ENCODE measurements at regions not wholly inside any gene's neighbourhood (a gene's known extent, or its start where the extent isn't known, plus 50 kb on each side); places are given as distances from the start of the nearest gene placed in this dataset.

DNA sequence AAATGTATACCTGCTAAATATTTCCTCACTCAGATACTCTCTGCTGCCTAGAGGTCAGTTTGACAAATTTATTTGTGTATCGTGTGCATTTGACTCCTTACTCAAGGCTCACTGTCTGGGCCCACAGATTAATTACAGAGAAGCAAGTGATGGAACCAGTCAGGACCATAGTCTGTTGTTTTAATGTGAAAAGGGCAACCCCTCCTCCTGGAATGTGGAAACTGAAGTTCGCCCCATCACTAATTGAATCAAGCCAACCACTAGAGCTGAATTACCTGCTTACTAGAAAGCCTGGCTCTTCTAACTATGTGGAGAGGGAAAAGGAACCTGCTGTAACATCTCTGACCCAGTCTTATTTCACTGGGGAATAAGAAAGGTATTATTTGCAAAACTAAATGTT, 199.9 kb upstream of the KRR1 start:
- intact Hi-C loops (cut with DNase I): no loop called here
- Histone ChIP-seq H3K27me3 (ENCODE audit: control insufficient read depth, insufficient read depth, low read length) (no peaks in the 10 kb centered on the region), H3K27ac (ENCODE audit: low read depth in 2 of 2, low read length in 2 of 2) (no peak overlapping the region), H3K9ac (ENCODE audit: low read length in 3 of 3) (no peak overlapping the region), H3K4me3 (ENCODE audit: low read length in 3 of 3) (no peak overlapping the region), H3K4me1 (ENCODE audit: control insufficient read depth in 2 of 3, insufficient read depth in 2 of 3, low read depth in 1 of 3, low read length in 3 of 3) (peaks cover 0 to 5% (median 0%) of the 10 kb centered on the region in 3 donors), H3K36me3 (ENCODE audit: control insufficient read depth in 2 of 3, insufficient read depth in 3 of 3, low read length in 3 of 3) (no peaks in the 10 kb centered on the region), H3K9me3 (ENCODE audit: control insufficient read depth in 2 of 3, insufficient read depth in 1 of 3, low read length in 3 of 3) (no peaks in the 10 kb centered on the region)
- FAIRE-seq: no peak
- peak in 3 of 5 donors; percentile 52 to 83 (median 78) for DNase-seq
- TF ChIP-seq, protein P1, sequence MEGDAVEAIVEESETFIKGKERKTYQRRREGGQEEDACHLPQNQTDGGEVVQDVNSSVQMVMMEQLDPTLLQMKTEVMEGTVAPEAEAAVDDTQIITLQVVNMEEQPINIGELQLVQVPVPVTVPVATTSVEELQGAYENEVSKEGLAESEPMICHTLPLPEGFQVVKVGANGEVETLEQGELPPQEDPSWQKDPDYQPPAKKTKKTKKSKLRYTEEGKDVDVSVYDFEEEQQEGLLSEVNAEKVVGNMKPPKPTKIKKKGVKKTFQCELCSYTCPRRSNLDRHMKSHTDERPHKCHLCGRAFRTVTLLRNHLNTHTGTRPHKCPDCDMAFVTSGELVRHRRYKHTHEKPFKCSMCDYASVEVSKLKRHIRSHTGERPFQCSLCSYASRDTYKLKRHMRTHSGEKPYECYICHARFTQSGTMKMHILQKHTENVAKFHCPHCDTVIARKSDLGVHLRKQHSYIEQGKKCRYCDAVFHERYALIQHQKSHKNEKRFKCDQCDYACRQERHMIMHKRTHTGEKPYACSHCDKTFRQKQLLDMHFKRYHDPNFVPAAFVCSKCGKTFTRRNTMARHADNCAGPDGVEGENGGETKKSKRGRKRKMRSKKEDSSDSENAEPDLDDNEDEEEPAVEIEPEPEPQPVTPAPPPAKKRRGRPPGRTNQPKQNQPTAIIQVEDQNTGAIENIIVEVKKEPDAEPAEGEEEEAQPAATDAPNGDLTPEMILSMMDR (IDR thresholded peaks at IDR 0.05; ENCODE audit: borderline replicate concordance, extremely low read depth, insufficient read depth): no peak

DNA sequence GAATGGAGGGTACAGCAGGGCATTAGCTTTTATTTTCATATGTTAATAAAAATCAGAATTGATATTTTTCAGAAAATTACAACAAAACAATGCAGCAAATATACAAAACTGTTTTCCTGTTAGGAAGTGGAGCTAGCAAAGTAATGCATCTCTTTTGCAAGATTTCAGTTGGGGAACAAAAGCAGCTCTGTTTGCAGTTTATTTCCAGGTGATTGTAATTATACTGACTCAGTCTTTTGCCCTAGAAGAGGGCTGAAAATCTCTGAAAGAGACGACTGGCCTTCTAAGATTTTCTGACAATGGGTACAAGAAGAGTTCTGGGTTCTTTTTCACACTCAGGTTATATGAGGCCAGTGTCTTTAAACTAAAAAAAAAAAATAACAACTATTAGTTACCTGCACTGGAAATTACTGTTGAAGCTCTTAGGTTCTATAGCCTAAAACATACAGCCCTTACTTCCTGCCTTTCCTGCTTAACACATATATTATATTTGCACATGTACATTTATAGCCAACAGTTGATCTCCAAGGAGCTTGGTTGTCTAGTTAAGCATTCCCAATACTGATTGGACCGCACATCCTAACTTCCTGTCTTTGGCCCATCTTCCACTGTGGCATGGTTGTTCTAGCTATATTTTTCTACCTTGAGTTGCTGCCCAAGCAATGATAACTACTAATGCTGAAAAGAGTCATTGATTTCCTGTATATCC, 199.1 kb upstream of the KRR1 start:
- FAIRE-seq: no peak
- intact Hi-C loops (cut with DNase I): no loop called here

DNA sequence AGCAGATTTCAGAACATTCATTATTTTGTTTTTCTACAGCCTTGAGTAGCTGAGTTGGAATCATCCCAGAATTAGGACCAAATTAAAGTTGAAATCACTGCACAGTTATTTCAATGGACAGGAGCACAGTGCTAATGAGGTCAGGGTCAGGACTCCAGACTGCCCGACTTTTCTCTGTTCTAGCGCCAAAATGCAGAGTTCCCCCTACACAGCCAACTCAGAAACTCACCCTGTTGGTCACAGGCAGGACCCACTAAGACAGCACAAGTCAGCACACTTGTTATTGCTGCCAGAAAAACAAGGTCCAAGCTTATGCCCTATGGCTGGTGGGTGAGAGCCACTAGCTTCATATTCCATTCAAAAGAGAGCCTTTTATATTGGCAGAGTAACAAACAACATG, 198.1 kb upstream of the KRR1 start:
- intact Hi-C loops (cut with DNase I): no loop called here
- no peaks in the 10 kb centered on the region for H3K36me3 ChIP-seq (ENCODE audit: control insufficient read depth in 2 of 3, insufficient read depth in 3 of 3, low read length in 3 of 3)
- H3K9ac ChIP-seq (ENCODE audit: low read length in 3 of 3): no peak overlapping the region
- DNase-seq (no peak), FAIRE-seq (no peak)
- H3K27ac ChIP-seq (ENCODE audit: low read depth in 2 of 2, low read length in 2 of 2): no peak overlapping the region
- no peaks in the 10 kb centered on the region for H3K9me3 ChIP-seq (ENCODE audit: control insufficient read depth in 2 of 3, insufficient read depth in 1 of 3, low read length in 3 of 3)
- no peaks in the 10 kb centered on the region for H3K27me3 ChIP-seq (ENCODE audit: control insufficient read depth, insufficient read depth, low read length)
- no peak overlapping the region for H3K4me3 ChIP-seq (ENCODE audit: low read length in 3 of 3)
- peaks cover 0 to 7% (median 4%) of the 10 kb centered on the region in 3 donors for H3K4me1 ChIP-seq (ENCODE audit: control insufficient read depth in 2 of 3, insufficient read depth in 2 of 3, low read depth in 1 of 3, low read length in 3 of 3)
- TF ChIP-seq, protein P1 (IDR thresholded peaks at IDR 0.05; ENCODE audit: borderline replicate concordance, extremely low read depth, insufficient read depth): no peak

More for the DNA sequence above, 199.1 kb upstream of the KRR1 start:
- TF ChIP-seq, protein P1 (IDR thresholded peaks at IDR 0.05; ENCODE audit: borderline replicate concordance, extremely low read depth, insufficient read depth): no peak
- no peak for DNase-seq
- no peaks in the 10 kb centered on the region for H3K9me3 ChIP-seq (ENCODE audit: control insufficient read depth in 2 of 3, insufficient read depth in 1 of 3, low read length in 3 of 3)
- H3K4me3 ChIP-seq (ENCODE audit: low read length in 3 of 3): no peak overlapping the region
- H3K4me1 ChIP-seq (ENCODE audit: control insufficient read depth in 2 of 3, insufficient read depth in 2 of 3, low read depth in 1 of 3, low read length in 3 of 3): peaks cover 0 to 7% (median 4%) of the 10 kb centered on the region in 3 donors
- no peaks in the 10 kb centered on the region for H3K27me3 ChIP-seq (ENCODE audit: control insufficient read depth, insufficient read depth, low read length)
- no peak overlapping the region for H3K27ac ChIP-seq (ENCODE audit: low read depth in 2 of 2, low read length in 2 of 2)
- H3K36me3 ChIP-seq (ENCODE audit: control insufficient read depth in 2 of 3, insufficient read depth in 3 of 3, low read length in 3 of 3): no peaks in the 10 kb centered on the region
- no peak overlapping the region for H3K9ac ChIP-seq (ENCODE audit: low read length in 3 of 3)

Measured in kidney (tissue), 13 donors.